GM21529 (cell line): ENCODE measurements at regions not wholly inside any gene's neighbourhood (a gene's known extent, or its start where the extent isn't known, plus 50 kb on each side); places are given as distances from the start of the nearest gene placed in this dataset.

Experiments used
- ATAC-seq: cut with Tn5 transposase; IDR thresholded peaks from one replicate; pipeline ENCODE4 v1.9.1; 2021; ENCODE audit not compliant: unreplicated experiment

DNA sequence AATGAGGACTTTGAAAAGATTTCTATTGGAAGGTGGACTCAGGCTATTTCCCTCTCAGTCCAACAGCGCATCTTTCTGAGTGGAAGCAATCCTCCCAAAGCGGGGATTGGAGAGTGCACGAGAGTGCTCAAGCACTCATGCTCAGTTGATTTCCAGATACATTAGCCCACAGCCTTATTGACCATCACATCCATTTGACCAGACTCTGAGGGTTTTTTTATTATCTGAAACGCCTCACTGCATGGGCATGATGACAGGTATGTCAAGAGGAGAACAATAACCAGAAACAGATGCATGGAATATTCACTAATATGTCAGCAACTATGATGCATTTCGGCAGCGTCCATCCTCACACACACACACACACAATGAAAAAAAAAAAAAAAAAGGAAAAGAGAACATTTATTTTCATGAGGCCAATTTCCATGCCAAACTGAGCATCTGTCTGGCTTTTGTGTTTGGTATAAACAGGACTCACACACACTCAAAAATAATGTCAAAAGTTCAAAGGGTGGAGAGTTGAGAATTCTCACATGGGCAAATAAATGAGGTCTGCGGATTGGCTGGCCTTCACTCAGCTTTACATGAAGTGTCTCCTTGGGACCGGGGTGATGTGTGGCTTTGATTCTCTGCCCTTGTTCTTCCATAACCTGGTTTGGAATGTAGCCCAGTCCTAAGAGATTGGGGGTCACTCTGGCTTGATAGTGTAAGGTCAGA lies 371.6 kb downstream of the MCTP2 start:
- ATAC-seq = no peak

DNA sequence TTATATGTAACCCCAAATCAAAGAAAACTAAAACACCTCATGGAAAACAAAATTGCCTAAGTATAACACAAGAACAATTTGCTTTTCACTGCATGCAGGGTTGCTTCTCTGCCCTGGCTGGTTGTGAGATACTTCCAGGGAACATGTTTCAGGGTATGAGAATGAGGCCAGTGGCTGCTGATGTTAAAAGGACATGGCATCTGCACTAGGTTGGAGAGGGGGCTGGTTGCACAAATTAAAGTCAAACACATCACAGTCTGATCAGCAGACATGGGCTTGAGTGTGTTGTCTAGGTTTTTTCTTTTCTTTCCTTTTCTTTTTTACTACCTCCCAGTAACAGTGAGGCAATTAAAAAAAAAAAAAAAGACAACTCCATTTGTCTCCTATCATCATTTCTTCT lies 374.9 kb downstream of the MCTP2 start:
- no peak for ATAC-seq

DNA sequence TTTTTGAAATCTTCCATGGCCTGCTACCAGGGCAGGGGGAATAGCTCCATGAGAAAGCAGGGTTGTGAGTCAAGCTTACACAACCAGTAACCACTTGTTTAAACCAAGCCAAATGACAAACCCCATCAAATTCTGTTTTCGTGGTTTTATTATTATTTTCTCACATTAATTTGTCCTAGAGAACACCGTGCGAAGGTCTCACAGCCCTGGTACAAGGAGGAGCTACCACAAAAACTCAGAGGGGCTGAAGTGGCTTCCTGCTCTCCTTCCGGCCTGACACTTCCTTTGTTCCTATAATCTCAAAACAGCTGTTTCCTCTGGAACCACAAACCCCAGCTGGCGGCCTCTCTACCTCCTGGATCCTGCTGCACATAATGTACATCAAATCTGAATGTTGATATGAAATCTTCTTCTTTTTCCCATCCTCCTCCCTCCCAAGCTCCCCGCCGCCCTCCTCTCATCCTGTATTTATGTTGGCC lies 375.9 kb downstream of the MCTP2 start:
- ATAC-seq = no peak

- peak; percentile 77 for ATAC-seq
These were observed 378.7 kb downstream of the MCTP2 start for GRCh38 chr15:94610069-94610468.

GRCh38 chr15:94610485-94610884 lies 379.1 kb downstream of the MCTP2 start:
- ATAC-seq = no peak

GRCh38 chr15:94611656-94612055 lies 380.3 kb downstream of the MCTP2 start:
- no peak for ATAC-seq

GRCh38 chr15:94615688-94616087 lies 384.3 kb downstream of the MCTP2 start:
- no peak for ATAC-seq

DNA sequence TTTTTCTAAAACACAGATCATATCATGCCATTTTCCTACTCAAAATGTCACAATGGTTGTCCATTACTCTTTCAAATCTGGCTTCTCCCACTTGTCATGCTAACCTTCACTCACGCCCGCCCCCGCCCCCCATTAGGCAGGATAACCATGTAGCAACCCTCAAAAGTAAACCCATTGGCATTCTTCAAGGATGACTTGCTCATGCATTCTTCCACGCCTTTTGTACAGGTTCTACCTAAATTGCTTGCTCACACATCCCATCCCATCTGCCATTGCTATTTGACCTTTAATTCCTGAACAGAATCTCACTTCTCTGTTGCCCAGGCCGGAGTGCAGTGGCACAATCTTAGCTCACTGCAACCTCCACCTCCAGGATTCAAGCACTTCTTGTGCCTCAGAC lies 389.3 kb downstream of the MCTP2 start:
- no peak for ATAC-seq

GRCh38 chr15:94621736-94622135 lies 390.4 kb downstream of the MCTP2 start:
- ATAC-seq = no peak

- no peak for ATAC-seq
These were observed 395.6 kb downstream of the MCTP2 start for GRCh38 chr15:94626949-94627348.

GRCh38 chr15:94631608-94632007 lies 400.2 kb downstream of the MCTP2 start:
- peak; percentile 81 for ATAC-seq

DNA sequence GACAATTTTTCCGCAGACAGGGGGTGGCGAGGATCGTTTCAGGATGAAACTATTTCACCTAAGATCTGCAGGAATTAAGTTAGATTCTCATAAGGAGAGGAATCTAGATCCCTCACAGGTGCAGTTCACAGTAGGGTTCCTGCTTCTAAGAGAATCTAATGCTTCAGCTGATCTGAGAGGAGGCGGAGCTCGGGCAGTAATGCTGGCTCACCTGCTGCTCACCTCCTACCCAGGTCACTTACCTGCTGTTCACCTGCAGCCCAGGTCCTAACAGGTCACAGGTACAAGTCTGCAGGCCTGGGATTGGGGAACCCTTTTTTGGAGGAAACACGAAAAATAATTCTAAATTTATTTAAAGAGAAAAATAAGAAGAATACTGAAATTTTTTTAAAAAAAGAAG lies 406.8 kb downstream of the MCTP2 start:
- ATAC-seq = no peak

- no peak for ATAC-seq
These were observed 408.3 kb downstream of the MCTP2 start for GRCh38 chr15:94639701-94640100.

- no peak for ATAC-seq
These were observed 413.1 kb downstream of the MCTP2 start for GRCh38 chr15:94644433-94644832.

DNA sequence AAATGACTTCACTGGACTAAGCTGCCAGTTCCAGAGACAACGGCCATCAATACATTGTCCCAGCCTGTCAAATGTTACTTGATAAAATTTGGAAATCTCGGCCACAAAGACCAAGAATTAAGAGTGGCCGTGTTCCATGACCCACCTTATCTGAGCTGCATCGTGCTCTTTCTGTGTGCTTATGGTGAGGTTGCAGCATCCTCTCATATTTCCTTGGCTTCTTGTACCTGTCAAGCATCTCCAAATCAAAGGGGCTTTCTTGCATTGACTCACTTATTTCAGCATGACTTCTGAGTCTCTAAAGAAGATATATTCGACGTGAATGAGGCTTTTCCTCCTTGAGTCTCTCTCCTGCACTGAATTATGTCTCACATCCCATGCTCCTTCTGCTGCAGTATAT lies 421.7 kb downstream of the MCTP2 start:
- ATAC-seq = no peak

GRCh38 chr15:94655249-94655880 lies 424.0 kb downstream of the MCTP2 start:
- no peak for ATAC-seq

- no peak for ATAC-seq
These were observed 434.5 kb downstream of the MCTP2 start for GRCh38 chr15:94665676-94666441.

GRCh38 chr15:94666553-94666952 lies 435.2 kb downstream of the MCTP2 start:
- ATAC-seq = no peak

DNA sequence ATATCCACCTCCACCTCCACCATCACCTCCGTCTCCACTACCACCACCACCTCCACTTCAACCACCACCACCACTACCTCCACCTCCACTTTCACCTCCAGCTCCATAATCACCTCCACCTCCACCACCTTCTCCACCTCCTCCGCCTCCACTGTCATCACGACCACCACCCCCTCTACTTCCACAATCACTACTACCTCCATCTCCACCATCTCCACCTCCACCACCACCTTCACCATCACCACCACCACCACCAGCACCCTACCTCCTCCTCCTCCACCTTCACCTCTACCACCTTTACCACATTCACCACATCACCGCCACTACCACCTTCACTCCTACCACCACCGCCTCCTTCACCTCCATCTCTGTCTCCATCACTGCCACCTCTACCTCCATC lies 435.7 kb downstream of the MCTP2 start:
- ATAC-seq = no peak

DNA sequence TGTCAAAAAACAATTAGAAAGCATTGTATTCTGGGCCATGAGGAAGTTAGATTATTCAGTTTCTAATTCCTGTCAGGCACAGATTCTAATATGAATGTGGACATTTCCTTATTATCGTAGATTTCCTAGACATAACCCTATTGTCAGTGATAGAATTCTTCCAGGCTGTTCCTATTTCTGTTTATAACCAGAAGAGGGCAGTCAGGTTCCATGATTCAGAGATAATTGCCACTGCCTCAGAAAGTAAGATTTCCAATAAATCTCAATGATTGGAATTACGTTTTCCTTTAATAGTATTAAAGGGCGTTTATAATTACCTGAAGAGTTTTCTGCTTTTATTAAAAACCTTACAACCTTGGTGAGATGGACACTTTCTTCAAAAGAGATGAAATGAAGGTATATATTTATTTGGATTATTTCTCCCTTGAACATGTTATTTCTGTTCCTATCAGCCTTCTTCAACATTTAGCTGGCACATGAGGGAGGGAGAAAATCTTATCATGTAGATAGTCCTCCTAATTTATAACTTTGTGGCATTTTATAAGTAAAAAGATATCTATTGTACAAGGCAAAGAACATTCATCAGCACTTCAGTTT lies 439.2 kb downstream of the MCTP2 start:
- no peak for ATAC-seq

DNA sequence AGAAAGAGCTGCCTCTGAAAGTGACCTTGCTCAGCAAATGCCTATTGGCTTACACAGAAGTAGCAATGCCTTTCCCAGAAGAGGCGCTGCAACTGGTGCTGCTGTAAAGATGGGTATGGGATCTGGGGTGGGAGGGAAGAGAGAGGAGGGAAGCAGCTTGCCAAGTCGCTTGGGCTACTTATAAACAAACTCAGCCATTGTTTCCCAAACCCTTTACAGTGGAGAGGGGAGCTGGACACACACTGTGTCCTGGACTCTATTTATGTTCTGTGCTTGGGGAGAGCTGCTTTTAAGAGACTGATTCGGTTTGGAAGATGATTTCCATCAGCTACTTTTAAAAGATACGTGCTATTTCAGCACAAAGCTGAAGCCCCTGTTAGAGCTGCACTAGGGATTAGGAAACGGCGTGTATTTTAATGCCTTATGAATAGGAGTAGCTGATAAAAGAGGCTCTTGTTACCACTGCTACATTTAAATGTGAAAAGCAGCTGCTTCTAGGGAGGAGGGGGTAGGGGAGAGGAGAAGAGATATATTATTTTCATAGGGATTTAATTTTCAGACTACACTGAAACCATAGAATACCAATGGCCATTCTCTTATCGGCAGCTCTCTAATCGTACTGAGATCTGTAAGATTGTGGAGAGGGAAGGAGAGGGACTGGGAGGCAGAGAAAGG lies 440.6 kb downstream of the MCTP2 start:
- ATAC-seq = no peak
